Astrocyte (in vitro differentiated cells and primary cell): ENCODE measurements at regions not wholly inside any gene's neighbourhood (a gene's known extent, or its start where the extent isn't known, plus 50 kb on each side); places are given as distances from the start of the nearest gene placed in this dataset.

Source experiments
- DNase-seq: peaks from one replicate; pipeline ENCODE4 v3.0.0-alpha.2; 2010; ENCODE audit warnings: low read depth
- FAIRE-seq: peaks from 2 replicates; lab custom pipeline; 2011; peaks lifted over from hg19 to GRCh38; lab: Jason Lieb, UNC
- H2AFZ ChIP-seq: 2 replicates; pipeline ENCODE4 v1.6.0; 2012; ENCODE audit warnings: low read depth, low read length, inconsistent platforms
- H3K27ac ChIP-seq: 2 replicates; pipeline ENCODE4 v1.5.1; 2011; ENCODE audit warnings: low read depth, low read length, inconsistent platforms
- H3K27me3 ChIP-seq: 2 replicates; pipeline ENCODE4 v1.6.0; 2011; ENCODE audit warnings: low read length, inconsistent platforms; ENCODE audit not compliant: insufficient read depth
- H3K36me3 ChIP-seq: 2 replicates; pipeline ENCODE4 v1.5.1; 2011; ENCODE audit warnings: low read length, inconsistent platforms; ENCODE audit not compliant: insufficient read depth
- H3K4me1 ChIP-seq: 2 replicates; pipeline ENCODE4 v1.5.1; 2011; ENCODE audit warnings: low read length, inconsistent platforms; ENCODE audit not compliant: insufficient read depth
- H3K4me2 ChIP-seq: 2 replicates; pipeline ENCODE4 v1.6.0; 2012; ENCODE audit warnings: low read length, inconsistent platforms
- H3K4me3 ChIP-seq: 2 replicates; pipeline ENCODE4 v1.5.1; 2011; ENCODE audit warnings: low read depth, mild to moderate bottlenecking, low read length, inconsistent platforms; ENCODE audit not compliant: insufficient read depth
- H3K79me2 ChIP-seq: 2 replicates; pipeline ENCODE4 v1.6.0; 2012; ENCODE audit warnings: mild to moderate bottlenecking, low read length, inconsistent platforms; ENCODE audit not compliant: insufficient read depth
- H3K9ac ChIP-seq: 2 replicates; pipeline ENCODE4 v1.6.0; 2012; ENCODE audit warnings: mild to moderate bottlenecking, low read length, inconsistent platforms
- H3K9me3 ChIP-seq: 2 replicates; pipeline ENCODE4 v1.5.1; 2012; ENCODE audit warnings: low read depth, mild to moderate bottlenecking, low read length, inconsistent platforms; ENCODE audit not compliant: insufficient read depth
- H4K20me1 ChIP-seq: 2 replicates; pipeline ENCODE4 v1.6.0; 2012; ENCODE audit warnings: low read length, inconsistent platforms; ENCODE audit not compliant: insufficient read depth
- H3K27ac Mint-ChIP-seq: one replicate; pipeline ENCODE4 v1.8.0; 2021; ENCODE audit warnings: mild to moderate bottlenecking, mixed read lengths; ENCODE audit not compliant: unreplicated experiment
- H3K27me3 Mint-ChIP-seq: one replicate; pipeline ENCODE4 v1.8.0; 2021; ENCODE audit warnings: low read depth, mixed read lengths; ENCODE audit not compliant: unreplicated experiment
- H3K36me3 Mint-ChIP-seq: one replicate; pipeline ENCODE4 v1.8.0; 2021; ENCODE audit warnings: low read depth, mixed read lengths; ENCODE audit not compliant: unreplicated experiment
- H3K4me1 Mint-ChIP-seq: one replicate; pipeline ENCODE4 v1.8.0; 2021; ENCODE audit warnings: low read depth, mixed read lengths; ENCODE audit not compliant: unreplicated experiment
- H3K4me3 Mint-ChIP-seq: one replicate; pipeline ENCODE4 v1.8.0; 2021; ENCODE audit warnings: mild to moderate bottlenecking, moderate library complexity, mixed read lengths; ENCODE audit not compliant: unreplicated experiment
- H3K9me3 Mint-ChIP-seq: one replicate; pipeline ENCODE4 v1.8.0; 2021; ENCODE audit warnings: mild to moderate bottlenecking, mixed read lengths; ENCODE audit not compliant: unreplicated experiment
- EZH2 ChIP-seq: IDR thresholded peaks from 2 replicates; pipeline ENCODE4 v1.6.1; 2012; ENCODE audit warnings: mild to moderate bottlenecking, low read length, inconsistent platforms; ENCODE audit not compliant: insufficient read depth
- TF ChIP-seq, protein P1 (sequence below): IDR thresholded peaks from 2 replicates; pipeline ENCODE4 v1.5.1; 2011; ENCODE audit warnings: low read depth, mild to moderate bottlenecking, inconsistent platforms, low read length, moderate library complexity; ENCODE audit not compliant: insufficient read depth

DNA sequence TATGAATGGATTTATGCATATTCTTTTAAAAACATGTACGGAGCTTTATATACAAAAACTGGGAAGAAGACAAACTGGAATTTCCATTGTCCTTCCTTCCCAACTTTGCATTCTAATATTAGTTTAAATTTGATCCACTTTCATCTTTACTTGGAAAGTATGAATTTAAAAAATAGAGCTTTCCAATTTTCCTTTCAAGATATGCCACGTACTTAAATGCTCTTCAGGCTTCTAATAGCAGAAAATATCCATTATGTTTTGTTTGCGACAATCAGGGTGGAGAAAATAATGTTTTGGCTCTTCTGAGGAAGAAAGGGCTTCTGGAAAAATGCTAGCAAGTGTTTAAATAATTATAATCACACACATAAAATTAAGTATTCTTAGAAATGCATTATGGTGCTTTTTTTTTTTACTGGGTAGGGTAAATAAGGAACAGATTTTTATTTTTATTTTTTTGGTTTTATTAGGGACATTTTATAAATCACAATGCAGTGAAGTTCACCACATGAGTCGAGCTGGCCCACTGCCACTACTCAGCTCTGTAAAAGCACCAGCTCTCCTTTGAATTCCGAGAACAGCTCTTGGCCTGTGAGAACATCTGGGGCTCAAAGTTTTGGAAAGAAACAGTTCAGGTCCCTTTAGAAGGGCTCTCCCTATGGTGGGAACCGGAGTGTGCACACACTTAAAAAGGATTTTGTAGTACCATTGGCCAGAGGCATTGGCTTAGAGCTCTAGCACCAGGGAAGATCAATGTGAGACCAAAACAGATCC, 287.4 kb upstream of the LYPLAL1 start:
- Histone ChIP-seq H3K9ac (no peak overlapping the region), H3K4me3 (no peak overlapping the region), H3K4me2 (no peak overlapping the region), H3K27me3 (no peaks in the 10 kb centered on the region), H3K36me3 (no peaks in the 10 kb centered on the region), H3K4me1 (peaks cover 8% of the 10 kb centered on the region), H4K20me1 (no peaks in the 10 kb centered on the region), H3K9me3 (no peaks in the 10 kb centered on the region), H2AFZ (no peak overlapping the region), H3K27ac (no peak overlapping the region), H3K79me2 (no peaks in the 10 kb centered on the region)
- no peak for TF ChIP-seq EZH2
- TF ChIP-seq, protein P1, sequence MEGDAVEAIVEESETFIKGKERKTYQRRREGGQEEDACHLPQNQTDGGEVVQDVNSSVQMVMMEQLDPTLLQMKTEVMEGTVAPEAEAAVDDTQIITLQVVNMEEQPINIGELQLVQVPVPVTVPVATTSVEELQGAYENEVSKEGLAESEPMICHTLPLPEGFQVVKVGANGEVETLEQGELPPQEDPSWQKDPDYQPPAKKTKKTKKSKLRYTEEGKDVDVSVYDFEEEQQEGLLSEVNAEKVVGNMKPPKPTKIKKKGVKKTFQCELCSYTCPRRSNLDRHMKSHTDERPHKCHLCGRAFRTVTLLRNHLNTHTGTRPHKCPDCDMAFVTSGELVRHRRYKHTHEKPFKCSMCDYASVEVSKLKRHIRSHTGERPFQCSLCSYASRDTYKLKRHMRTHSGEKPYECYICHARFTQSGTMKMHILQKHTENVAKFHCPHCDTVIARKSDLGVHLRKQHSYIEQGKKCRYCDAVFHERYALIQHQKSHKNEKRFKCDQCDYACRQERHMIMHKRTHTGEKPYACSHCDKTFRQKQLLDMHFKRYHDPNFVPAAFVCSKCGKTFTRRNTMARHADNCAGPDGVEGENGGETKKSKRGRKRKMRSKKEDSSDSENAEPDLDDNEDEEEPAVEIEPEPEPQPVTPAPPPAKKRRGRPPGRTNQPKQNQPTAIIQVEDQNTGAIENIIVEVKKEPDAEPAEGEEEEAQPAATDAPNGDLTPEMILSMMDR = no peak
- peaks cover 9% of the 10 kb centered on the region for H3K4me1 Mint-ChIP-seq
- no peaks in the 10 kb centered on the region for H3K36me3 Mint-ChIP-seq
- FAIRE-seq (no peak), DNase-seq (peak; percentile 40)
- no peaks in the 10 kb centered on the region for H3K27me3 Mint-ChIP-seq
- H3K9me3 Mint-ChIP-seq = peaks cover 8% of the 10 kb centered on the region
- no peak overlapping the region for H3K4me3 Mint-ChIP-seq
- no peak overlapping the region for H3K27ac Mint-ChIP-seq

DNA sequence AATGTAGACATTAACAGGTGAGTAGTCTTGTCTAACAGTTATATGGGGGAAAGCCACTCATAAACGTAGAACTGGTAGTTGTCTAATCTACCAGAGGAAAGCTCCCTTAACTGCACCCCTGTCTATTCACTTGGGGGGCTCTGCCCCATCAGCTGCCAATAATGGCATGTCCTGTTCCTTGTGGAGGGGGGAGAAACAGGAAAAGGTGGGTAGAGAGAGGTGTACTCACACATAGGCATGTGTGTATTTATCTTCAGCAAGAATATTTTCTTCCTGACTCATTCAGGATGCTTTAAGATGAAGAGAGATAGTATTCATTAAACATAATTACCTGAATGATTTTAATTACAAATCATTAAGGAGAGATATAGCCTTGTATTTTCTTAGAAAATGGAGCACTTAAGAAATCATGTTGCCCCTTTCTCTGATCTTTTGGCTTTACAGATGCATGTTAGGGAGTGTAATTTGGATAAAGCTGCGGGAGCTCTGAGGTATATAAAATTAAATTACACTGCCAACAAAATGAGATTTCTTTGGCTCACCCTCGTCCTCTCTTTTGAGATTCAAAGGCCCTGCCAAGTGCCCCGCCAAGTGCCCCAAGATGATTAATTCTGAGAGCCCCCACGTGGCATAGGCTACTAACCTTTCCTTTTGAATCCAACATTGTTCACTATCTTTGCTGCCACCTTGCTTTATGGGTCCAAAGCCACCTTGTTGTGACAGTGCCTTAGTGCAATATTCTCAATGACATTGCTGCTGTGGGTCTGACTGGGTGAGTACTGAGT, 286.3 kb upstream of the LYPLAL1 start:
- Histone ChIP-seq H4K20me1 (no peaks in the 10 kb centered on the region), H3K36me3 (no peaks in the 10 kb centered on the region), H3K27me3 (no peaks in the 10 kb centered on the region), H3K4me1 (peaks cover 8% of the 10 kb centered on the region), H3K4me3 (no peak overlapping the region), H3K27ac (no peak overlapping the region), H3K4me2 (no peak overlapping the region), H3K9ac (no peak overlapping the region), H3K79me2 (no peaks in the 10 kb centered on the region), H3K9me3 (no peaks in the 10 kb centered on the region), H2AFZ (no peak overlapping the region)
- Mint-ChIP-seq H3K36me3 (no peaks in the 10 kb centered on the region), H3K9me3 (peaks cover 5% of the 10 kb centered on the region), H3K27ac (no peak overlapping the region), H3K4me1 (peaks cover 9% of the 10 kb centered on the region), H3K4me3 (no peak overlapping the region), H3K27me3 (no peaks in the 10 kb centered on the region)
- TF ChIP-seq EZH2 = no peak
- TF ChIP-seq, protein P1 = no peak
- FAIRE-seq (no peak), DNase-seq (peak; percentile 14)

DNA sequence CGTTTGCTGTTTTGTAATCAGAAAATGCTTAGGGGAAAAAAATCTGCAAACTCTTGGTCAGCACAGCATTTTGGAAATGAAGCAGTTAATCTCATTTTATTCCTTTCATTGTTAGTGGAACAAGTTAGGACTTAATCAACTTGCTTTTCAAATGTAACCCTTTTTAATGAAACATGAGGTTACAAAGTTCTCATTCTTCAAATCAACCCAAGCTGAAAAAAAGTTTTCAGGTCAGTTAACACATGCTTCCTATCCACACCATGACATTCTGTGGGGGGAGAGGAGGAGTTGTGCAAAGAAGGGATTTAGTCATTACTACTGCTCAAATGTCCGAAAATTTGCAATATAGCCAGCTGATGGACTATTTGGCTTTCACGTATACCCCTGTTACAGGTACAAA, 283.2 kb upstream of the LYPLAL1 start:
- peaks cover 9% of the 10 kb centered on the region for H3K4me1 Mint-ChIP-seq
- no peak overlapping the region for H3K4me3 Mint-ChIP-seq
- TF ChIP-seq, protein P1 = no peak
- TF ChIP-seq EZH2 = no peak
- H3K27ac Mint-ChIP-seq = no peak overlapping the region
- H3K27me3 ChIP-seq = no peaks in the 10 kb centered on the region
- peaks cover 8% of the 10 kb centered on the region for H3K4me1 ChIP-seq
- no peaks in the 10 kb centered on the region for H3K27me3 Mint-ChIP-seq
- H3K36me3 Mint-ChIP-seq = no peaks in the 10 kb centered on the region
- H3K4me3 ChIP-seq = no peak overlapping the region
- H3K27ac ChIP-seq = no peak overlapping the region
- no peaks in the 10 kb centered on the region for H3K36me3 ChIP-seq
- H3K79me2 ChIP-seq = no peaks in the 10 kb centered on the region
- no peaks in the 10 kb centered on the region for H3K9me3 Mint-ChIP-seq
- H3K4me2 ChIP-seq = no peak overlapping the region
- peak; percentile 10 for DNase-seq
- no peak overlapping the region for H3K9ac ChIP-seq
- H2AFZ ChIP-seq = no peak overlapping the region
- FAIRE-seq = no peak
- no peaks in the 10 kb centered on the region for H4K20me1 ChIP-seq
- H3K9me3 ChIP-seq = no peaks in the 10 kb centered on the region
